ENCODE measurements at regions not wholly inside any gene's neighbourhood (a gene's known extent, or its start where the extent isn't known, plus 50 kb on each side); places are given as distances from the start of the nearest gene placed in this dataset.

GRCh38 chr7:106377847-106378361 lies 93.1 kb upstream of the NAMPT start:
- TF ChIP-seq CTCF (IDR thresholded peaks at IDR 0.05) = no peak
- TF ChIP-seq POLR2A (IDR thresholded peaks at IDR 0.05) = no peak

Measured in Peyer's patch (tissue), 4 donors.